GM13976 (cell line): ENCODE measurements at regions not wholly inside any gene's neighbourhood (a gene's known extent, or its start where the extent isn't known, plus 50 kb on each side); places are given as distances from the start of the nearest gene placed in this dataset.

Experiments
- DNase-seq: peaks from one replicate; pipeline ENCODE4 v3.0.0; 2012; ENCODE audit warnings: low spot score
- in situ Hi-C: fragments of 300-500 bp; cut with MboI; formaldehyde crosslinking; loops from one replicate; pipeline ENCODE4 v1.12.0; 2022; ENCODE audit warnings: low sequenced_read_pairs, mixed read lengths, inconsistent platforms; ENCODE audit not compliant: unreplicated experiment
- TF ChIP-seq, protein P1 (sequence below): IDR thresholded peaks from 2 replicates; pipeline ENCODE4 v1.5.1; 2012; ENCODE audit warnings: borderline replicate concordance, mild to moderate bottlenecking; ENCODE audit not compliant: insufficient read depth; ENCODE audit errors: extremely low read depth, missing control alignments, control extremely low read depth

DNA sequence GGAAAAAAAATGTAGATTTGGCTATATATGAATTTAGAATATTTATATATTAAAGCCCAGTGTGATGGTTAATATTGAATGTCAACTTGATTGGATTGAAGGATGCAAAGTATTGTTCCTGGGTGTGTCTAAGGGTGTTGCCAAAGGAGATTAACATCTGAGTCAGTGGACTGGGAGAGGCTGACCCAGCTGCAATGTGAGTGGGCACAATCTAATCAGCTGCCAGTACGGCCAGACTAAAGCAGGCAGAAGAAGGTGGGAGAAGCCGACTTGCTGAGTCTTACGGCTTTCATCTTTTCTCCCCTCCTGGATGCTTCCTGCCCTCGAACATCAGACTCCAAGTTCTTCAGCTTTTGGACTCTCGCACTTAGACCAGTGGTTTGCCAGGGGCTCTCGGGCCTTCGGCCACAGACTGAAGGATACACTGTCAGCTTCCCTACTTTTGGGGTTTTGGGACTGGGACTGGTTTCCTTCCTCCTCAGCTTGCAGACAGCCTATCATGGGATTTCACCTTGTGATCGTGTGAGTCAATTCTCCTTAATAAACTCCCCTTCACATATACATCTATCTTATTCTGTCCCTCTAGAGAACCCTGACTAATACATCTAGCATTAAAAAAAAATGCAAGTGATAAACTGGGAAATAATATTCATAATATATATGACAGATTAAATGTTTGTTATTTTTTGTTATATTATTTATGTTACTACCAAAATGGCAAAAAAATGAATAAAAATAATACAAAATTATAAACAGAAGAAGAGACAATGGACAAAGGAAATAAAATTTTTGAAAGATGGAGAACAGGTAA lies 122.4 kb downstream of the DLEU7 start:
- TF ChIP-seq, protein P1, sequence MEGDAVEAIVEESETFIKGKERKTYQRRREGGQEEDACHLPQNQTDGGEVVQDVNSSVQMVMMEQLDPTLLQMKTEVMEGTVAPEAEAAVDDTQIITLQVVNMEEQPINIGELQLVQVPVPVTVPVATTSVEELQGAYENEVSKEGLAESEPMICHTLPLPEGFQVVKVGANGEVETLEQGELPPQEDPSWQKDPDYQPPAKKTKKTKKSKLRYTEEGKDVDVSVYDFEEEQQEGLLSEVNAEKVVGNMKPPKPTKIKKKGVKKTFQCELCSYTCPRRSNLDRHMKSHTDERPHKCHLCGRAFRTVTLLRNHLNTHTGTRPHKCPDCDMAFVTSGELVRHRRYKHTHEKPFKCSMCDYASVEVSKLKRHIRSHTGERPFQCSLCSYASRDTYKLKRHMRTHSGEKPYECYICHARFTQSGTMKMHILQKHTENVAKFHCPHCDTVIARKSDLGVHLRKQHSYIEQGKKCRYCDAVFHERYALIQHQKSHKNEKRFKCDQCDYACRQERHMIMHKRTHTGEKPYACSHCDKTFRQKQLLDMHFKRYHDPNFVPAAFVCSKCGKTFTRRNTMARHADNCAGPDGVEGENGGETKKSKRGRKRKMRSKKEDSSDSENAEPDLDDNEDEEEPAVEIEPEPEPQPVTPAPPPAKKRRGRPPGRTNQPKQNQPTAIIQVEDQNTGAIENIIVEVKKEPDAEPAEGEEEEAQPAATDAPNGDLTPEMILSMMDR = no peak
- in situ Hi-C loops = no loop called here
- DNase-seq = no peak

DNA sequence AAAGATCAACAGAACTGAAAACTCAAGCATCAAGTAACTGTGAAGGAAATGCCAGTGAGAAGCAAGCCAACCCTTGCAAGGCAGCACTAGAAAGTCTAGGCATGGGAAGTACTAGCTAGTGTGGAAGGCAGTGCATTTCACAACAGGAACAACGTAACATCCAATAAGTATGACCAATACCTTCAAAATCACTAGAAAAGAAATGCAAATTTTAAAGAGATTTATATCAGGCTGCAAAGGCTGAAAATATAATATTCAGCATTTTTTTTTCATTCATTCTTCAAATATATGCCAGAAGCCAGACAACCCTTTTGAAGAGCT lies 121.9 kb downstream of the DLEU7 start:
- in situ Hi-C loops = no loop called here
- TF ChIP-seq, protein P1 = no peak
- no peak for DNase-seq

- TF ChIP-seq, protein P1 = no peak
- no peak for DNase-seq
- in situ Hi-C loops = no loop called here
Observed at GRCh38 chr13:50722440-50723125, 120.9 kb downstream of the DLEU7 start.

GRCh38 chr13:50724438-50724837 lies 119.1 kb downstream of the DLEU7 start:
- in situ Hi-C loops = no loop called here
- DNase-seq = no peak
- TF ChIP-seq, protein P1 = no peak

- in situ Hi-C loops = no loop called here
- TF ChIP-seq, protein P1 = no peak
- DNase-seq = no peak
Observed at GRCh38 chr13:50724913-50725312, 118.6 kb downstream of the DLEU7 start.

DNA sequence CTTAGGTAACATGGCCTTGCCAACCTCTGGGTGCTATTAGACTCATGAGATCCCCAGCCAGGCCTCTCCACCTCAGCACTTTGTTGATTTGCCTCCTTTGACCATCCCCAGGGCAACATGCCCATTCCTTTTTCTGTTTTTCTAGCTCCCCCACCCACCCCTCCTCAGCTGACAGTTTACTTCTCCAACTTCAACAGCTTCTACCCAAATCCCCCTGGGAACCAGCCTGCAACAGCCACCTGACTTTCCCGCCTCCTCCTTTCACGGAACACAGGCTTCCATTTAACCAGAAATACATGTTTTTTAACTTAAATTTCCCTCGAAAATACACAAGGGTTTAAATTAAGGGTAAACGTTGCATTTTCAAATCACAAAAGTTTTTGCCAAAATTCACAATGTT lies 117.3 kb downstream of the DLEU7 start:
- in situ Hi-C loops = no loop called here
- no peak for DNase-seq
- TF ChIP-seq, protein P1 = no peak

- no peak for DNase-seq
- TF ChIP-seq, protein P1 = no peak
- in situ Hi-C loops = no loop called here
Observed at GRCh38 chr13:50729177-50729576, 114.3 kb downstream of the DLEU7 start.
